Common myeloid progenitor, CD34-positive (primary cell): ENCODE measurements at regions not wholly inside any gene's neighbourhood (a gene's known extent, or its start where the extent isn't known, plus 50 kb on each side); places are given as distances from the start of the nearest gene placed in this dataset.

Experiments used
- CTCF ChIA-PET: fragments of 350-600 bp; sonication (Branson Sonifier 250); formaldehyde crosslinking; loops from one replicate; lab custom pipeline; 2021; ENCODE audit warnings: antibody characterized with exemption; lab: Charles Lee
- POLR2A ChIA-PET: fragments of 350-600 bp; sonication (Branson Sonifier 250); formaldehyde crosslinking; loops from one replicate; lab custom pipeline; 2021; ENCODE audit warnings: antibody characterized with exemption; lab: Charles Lee
- DNase-seq, 3 donors: peaks; one replicate each; pipeline versions ENCODE4 v3.0.0 to v3.0.0-alpha.2; 2013
- H3K27ac ChIP-seq, 2 experiments: 1 replicate in 1 of 2; 2 replicates in 1 of 2; pipeline ENCODE4 v1.7.0; 2013; ENCODE audit warnings: inconsistent platforms in 2 of 2, low read length in 2 of 2, mild to moderate bottlenecking in 2 of 2, low read depth in 1 of 2, moderate library complexity in 1 of 2; ENCODE audit not compliant: severe bottlenecking in 2 of 2, insufficient read depth in 1 of 2, poor library complexity in 1 of 2
- H3K27me3 ChIP-seq, 5 experiments: replicated peaks in 2 of 5; 1 replicate in 3 of 5; 2 replicates in 2 of 5; pipeline versions ENCODE4 v1.6.1 to v1.7.0; 2013; ENCODE audit warnings: low read length in 4 of 5, mild to moderate bottlenecking in 2 of 5, moderate library complexity in 2 of 5, inconsistent platforms in 1 of 5; ENCODE audit not compliant: insufficient read depth in 5 of 5, control insufficient read depth in 4 of 5
- H3K36me3 ChIP-seq, 4 experiments: 1 replicate in 2 of 4; 2 replicates in 2 of 4; pipeline versions ENCODE4 v1.6.1 to v1.7.0; 2013; ENCODE audit warnings: low read length in 3 of 4, control low read depth in 1 of 4, mild to moderate bottlenecking in 1 of 4; ENCODE audit not compliant: control insufficient read depth in 4 of 4, insufficient read depth in 4 of 4
- H3K4me1 ChIP-seq, 4 experiments: 1 replicate in 3 of 4; 2 replicates in 1 of 4; pipeline versions ENCODE4 v1.6.1 to v1.7.1; 2013; ENCODE audit warnings: low read length in 3 of 4, mild to moderate bottlenecking in 3 of 4, control low read depth in 1 of 4, inconsistent platforms in 1 of 4, moderate library complexity in 1 of 4; ENCODE audit not compliant: control insufficient read depth in 4 of 4, insufficient read depth in 4 of 4; ENCODE audit errors: control extremely low read depth in 1 of 4
- H3K4me3 ChIP-seq, 7 experiments: 1 replicate in 4 of 7; 2 replicates in 3 of 7; pipeline versions ENCODE4 v1.5.1 to v1.7.0; 2013; ENCODE audit warnings: mild to moderate bottlenecking in 7 of 7, low read length in 6 of 7, moderate library complexity in 6 of 7, inconsistent platforms in 2 of 7, low read depth in 2 of 7, control low read depth in 1 of 7; ENCODE audit not compliant: insufficient read depth in 4 of 7, control insufficient read depth in 1 of 7; ENCODE audit errors: extremely low read depth in 1 of 7
- H3K9me3 ChIP-seq, 5 experiments: 1 replicate in 4 of 5; 2 replicates in 1 of 5; pipeline versions ENCODE4 v1.6.1 to v1.7.1; 2013; ENCODE audit warnings: low read length in 4 of 5, mild to moderate bottlenecking in 2 of 5, inconsistent platforms in 1 of 5, low read depth in 1 of 5, moderate library complexity in 1 of 5; ENCODE audit not compliant: control insufficient read depth in 4 of 5, insufficient read depth in 2 of 5; ENCODE audit errors: control extremely low read depth in 1 of 5
- WGBS: methylation state at CpG from one replicate; pipeline ENCODE4 v1.1.5; 2013; ENCODE audit not compliant: insufficient coverage; 5-methylcytosine and 5-hydroxymethylcytosine counted together

- Histone ChIP-seq H3K4me3 (no peak overlapping the region), H3K36me3 (no peaks in the 10 kb centered on the region), H3K9me3 (no peaks in the 10 kb centered on the region), H3K4me1 (no peaks in the 10 kb centered on the region), H3K27me3 (no peaks in the 10 kb centered on the region), H3K27ac (no peak overlapping the region)
- 70% methylated on average over 2 of the region's 2 CpGs for WGBS
- ChIA-PET POLR2A (no interaction called here), CTCF (no interaction called here)
- DNase-seq: no peak
Observed at GRCh38 chr9:13675638-13676000, 396.1 kb upstream of the MPDZ start.

- Histone ChIP-seq H3K9me3 (no peaks in the 10 kb centered on the region), H3K4me3 (no peak overlapping the region), H3K36me3 (no peaks in the 10 kb centered on the region), H3K27me3 (no peaks in the 10 kb centered on the region), H3K4me1 (no peaks in the 10 kb centered on the region), H3K27ac (no peak overlapping the region)
- ChIA-PET CTCF (no interaction called here), POLR2A (interaction anchor here (0.5 kb wide), 1 partner anchor 585 kb away, joined by 3 read pairs; no protein-coding TSS in a partner anchor)
- 92% methylated on average over 5 of the region's 7 CpGs for WGBS
- no peak for DNase-seq
Observed at GRCh38 chr9:13674926-13675637, 395.6 kb upstream of the MPDZ start.

- no peaks in the 10 kb centered on the region for H3K27me3 ChIP-seq
- H3K4me1 ChIP-seq: no peaks in the 10 kb centered on the region
- CTCF ChIA-PET: no interaction called here
- POLR2A ChIA-PET: no interaction called here
- H3K4me3 ChIP-seq: no peak overlapping the region
- 50% methylated on average over 2 of the region's 3 CpGs for WGBS
- no peak overlapping the region for H3K27ac ChIP-seq
- no peak for DNase-seq
- H3K9me3 ChIP-seq: peaks cover 0 to 6% (median 0%) of the 10 kb centered on the region in 5 experiments
- H3K36me3 ChIP-seq: no peaks in the 10 kb centered on the region
Observed at GRCh38 chr9:13673348-13673747, 393.9 kb upstream of the MPDZ start.

- no peak overlapping the region for H3K27ac ChIP-seq
- H3K4me1 ChIP-seq: no peaks in the 10 kb centered on the region
- 87% methylated on average over 4 of the region's 4 CpGs for WGBS
- peak in 2 of 3 donors; percentile 4 to 21 for DNase-seq
- H3K4me3 ChIP-seq: peak overlapping the region in 1 of 7 experiments; percentile 10
- CTCF ChIA-PET: no interaction called here
- POLR2A ChIA-PET: no interaction called here
- no peaks in the 10 kb centered on the region for H3K27me3 ChIP-seq
- H3K36me3 ChIP-seq: no peaks in the 10 kb centered on the region
- H3K9me3 ChIP-seq: peaks cover 0 to 6% (median 0%) of the 10 kb centered on the region in 5 experiments
Observed at GRCh38 chr9:13665418-13666066, 386.1 kb upstream of the MPDZ start.

GRCh38 chr9:13661014-13661413, 381.5 kb upstream of the MPDZ start:
- no peaks in the 10 kb centered on the region for H3K9me3 ChIP-seq
- peak in 1 of 3 donors; percentile 1 for DNase-seq
- H3K36me3 ChIP-seq: no peaks in the 10 kb centered on the region
- H3K4me3 ChIP-seq: no peak overlapping the region
- no peaks in the 10 kb centered on the region for H3K27me3 ChIP-seq
- 91% methylated on average over 1 of the region's 3 CpGs for WGBS
- CTCF ChIA-PET: no interaction called here
- H3K4me1 ChIP-seq: no peaks in the 10 kb centered on the region
- POLR2A ChIA-PET: no interaction called here
- H3K27ac ChIP-seq: no peak overlapping the region

GRCh38 chr9:13651969-13652663, 372.6 kb upstream of the MPDZ start:
- WGBS: 100% methylated on average over 3 of the region's 6 CpGs
- Histone ChIP-seq H3K4me3 (no peak overlapping the region), H3K9me3 (no peaks in the 10 kb centered on the region), H3K36me3 (no peaks in the 10 kb centered on the region), H3K27me3 (no peaks in the 10 kb centered on the region), H3K27ac (no peak overlapping the region), H3K4me1 (no peaks in the 10 kb centered on the region)
- POLR2A ChIA-PET: no interaction called here
- CTCF ChIA-PET: no interaction called here
- no peak for DNase-seq

DNA sequence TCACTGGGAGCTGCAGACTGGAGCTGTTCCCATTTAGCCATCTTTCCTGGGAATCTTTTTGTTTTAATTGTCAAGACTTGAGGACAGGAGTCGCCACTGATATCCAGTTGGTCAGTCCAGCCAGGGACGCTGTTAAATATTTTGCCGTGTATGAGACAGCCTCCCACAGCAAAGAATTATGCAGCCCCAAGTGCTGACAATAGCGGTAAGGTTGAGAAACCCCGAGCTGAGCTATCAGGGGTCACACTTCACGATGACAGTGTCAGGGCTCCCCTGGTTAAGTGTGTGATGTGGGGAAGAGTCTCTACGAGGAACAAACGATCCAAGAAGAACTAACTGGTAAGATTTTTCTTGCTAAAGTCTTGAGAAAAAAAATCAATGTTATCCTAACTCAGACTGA, 372.0 kb upstream of the MPDZ start:
- Histone ChIP-seq H3K4me3 (no peak overlapping the region), H3K4me1 (no peaks in the 10 kb centered on the region), H3K27ac (no peak overlapping the region), H3K9me3 (no peaks in the 10 kb centered on the region), H3K27me3 (no peaks in the 10 kb centered on the region), H3K36me3 (no peaks in the 10 kb centered on the region)
- ChIA-PET CTCF (no interaction called here), POLR2A (no interaction called here)
- DNase-seq: no peak
- WGBS: 97% methylated on average over 5 of the region's 8 CpGs
